C4-2B (cell line): ENCODE measurements at regions not wholly inside any gene's neighbourhood (a gene's known extent, or its start where the extent isn't known, plus 50 kb on each side); places are given as distances from the start of the nearest gene placed in this dataset.

ENCODE experiments used
- H3K27ac ChIP-seq: fragments of 450-650 bp; 2 replicates; pipeline ENCODE4 v1.5.1; 2017
- ZFX ChIP-seq: fragments of 450-650 bp; IDR thresholded peaks from 2 replicates; pipeline ENCODE4 v1.6.1; 2017
- TF ChIP-seq, protein P1 (sequence below): fragments of 450-650 bp; conservative IDR thresholded peaks from 2 replicates; pipeline ENCODE4 v1.5.1; 2017; ENCODE audit warnings: mild to moderate bottlenecking

- H3K27ac ChIP-seq = no peak overlapping the region
- TF ChIP-seq, protein P1, sequence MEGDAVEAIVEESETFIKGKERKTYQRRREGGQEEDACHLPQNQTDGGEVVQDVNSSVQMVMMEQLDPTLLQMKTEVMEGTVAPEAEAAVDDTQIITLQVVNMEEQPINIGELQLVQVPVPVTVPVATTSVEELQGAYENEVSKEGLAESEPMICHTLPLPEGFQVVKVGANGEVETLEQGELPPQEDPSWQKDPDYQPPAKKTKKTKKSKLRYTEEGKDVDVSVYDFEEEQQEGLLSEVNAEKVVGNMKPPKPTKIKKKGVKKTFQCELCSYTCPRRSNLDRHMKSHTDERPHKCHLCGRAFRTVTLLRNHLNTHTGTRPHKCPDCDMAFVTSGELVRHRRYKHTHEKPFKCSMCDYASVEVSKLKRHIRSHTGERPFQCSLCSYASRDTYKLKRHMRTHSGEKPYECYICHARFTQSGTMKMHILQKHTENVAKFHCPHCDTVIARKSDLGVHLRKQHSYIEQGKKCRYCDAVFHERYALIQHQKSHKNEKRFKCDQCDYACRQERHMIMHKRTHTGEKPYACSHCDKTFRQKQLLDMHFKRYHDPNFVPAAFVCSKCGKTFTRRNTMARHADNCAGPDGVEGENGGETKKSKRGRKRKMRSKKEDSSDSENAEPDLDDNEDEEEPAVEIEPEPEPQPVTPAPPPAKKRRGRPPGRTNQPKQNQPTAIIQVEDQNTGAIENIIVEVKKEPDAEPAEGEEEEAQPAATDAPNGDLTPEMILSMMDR = no peak
- no peak for TF ChIP-seq ZFX
Measured at GRCh38 chr1:30476476-30476875, 246.9 kb downstream of the MATN1 start.

DNA sequence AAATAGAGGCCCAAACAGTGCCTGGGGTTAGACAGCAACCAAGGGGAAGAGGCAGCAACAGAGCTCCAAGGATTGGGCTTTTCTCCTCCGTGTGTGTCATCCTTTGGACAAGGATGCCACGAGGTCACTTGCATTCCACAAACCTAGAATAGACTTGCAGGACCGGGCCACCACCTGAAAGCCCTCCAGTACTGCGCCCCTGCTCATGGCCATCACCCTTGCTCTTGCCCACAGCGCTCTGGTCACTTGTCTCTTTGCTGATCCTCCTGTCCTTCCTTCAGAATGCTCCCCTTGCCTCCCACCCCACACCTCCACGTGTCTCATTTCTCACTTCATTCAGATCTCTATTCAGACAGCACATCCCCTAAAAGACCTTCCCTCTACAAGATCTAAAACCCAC is 247.4 kb downstream of the MATN1 start:
- TF ChIP-seq ZFX = no peak
- TF ChIP-seq, protein P1 = no peak
- H3K27ac ChIP-seq = no peak overlapping the region

DNA sequence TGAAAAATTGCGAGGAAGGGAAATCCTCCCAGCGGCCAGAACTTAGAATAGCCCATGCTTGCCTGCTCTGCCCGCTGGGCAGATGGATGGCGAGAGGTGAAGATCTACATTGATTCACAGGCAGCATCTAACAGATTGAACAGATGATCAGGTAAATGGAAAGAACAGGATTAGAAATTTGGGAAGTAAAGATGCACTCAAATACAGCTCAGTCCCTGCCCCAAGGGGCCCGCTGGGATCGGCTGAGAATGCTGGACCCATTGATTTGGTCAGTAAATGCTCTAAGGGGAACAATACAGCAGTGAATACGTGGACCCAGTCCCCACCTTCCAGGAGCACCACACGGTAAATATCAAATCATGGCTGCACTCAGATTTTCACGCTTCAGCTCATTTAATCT is 248.2 kb downstream of the MATN1 start:
- H3K27ac ChIP-seq = no peak overlapping the region
- TF ChIP-seq, protein P1 = no peak
- TF ChIP-seq ZFX = no peak

DNA sequence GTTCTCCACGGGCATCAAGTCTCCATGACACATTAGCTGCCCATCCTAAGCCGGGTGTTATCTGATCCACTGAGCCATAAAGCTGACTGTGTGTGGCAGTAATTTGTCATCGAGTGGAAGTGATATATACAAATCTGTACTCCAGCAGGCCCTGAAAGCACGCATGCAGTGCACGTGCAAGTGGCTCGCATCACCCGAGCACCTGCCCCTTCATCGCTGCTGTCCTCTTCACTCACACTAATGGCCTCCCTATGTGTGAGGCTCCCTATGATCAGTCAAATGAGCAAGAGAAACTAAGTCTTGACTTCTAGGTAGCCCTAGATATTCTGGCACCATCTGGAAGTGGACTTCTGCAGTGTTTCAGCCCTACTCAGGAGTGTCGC is 248.6 kb downstream of the MATN1 start:
- TF ChIP-seq, protein P1 = no peak
- TF ChIP-seq ZFX = no peak
- no peak overlapping the region for H3K27ac ChIP-seq

GRCh38 chr1:30473922-30474817 is 249.2 kb downstream of the MATN1 start:
- H3K27ac ChIP-seq = no peak overlapping the region
- no peak for TF ChIP-seq ZFX
- TF ChIP-seq, protein P1 = no peak

DNA sequence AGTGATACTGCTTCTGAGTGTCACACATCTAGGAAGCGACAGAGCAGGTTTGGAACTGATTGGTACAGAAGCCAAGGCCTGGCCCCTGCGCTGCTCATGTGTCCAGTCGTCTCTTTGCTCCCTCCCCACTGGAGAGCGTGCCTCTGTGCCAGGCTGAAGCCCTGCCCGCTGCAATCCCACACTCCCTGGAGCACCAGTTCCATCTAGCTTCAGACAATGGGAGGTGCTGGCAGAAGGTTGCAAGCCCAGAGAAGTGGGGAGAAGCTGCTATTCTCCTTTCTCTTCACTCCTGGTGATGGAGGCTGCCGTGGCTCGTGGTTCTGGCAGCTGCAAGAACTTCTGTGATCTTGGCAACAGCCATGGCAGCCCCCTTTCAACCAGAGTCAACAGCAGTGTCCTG is 250.9 kb downstream of the MATN1 start:
- TF ChIP-seq ZFX = no peak
- TF ChIP-seq, protein P1 = no peak
- H3K27ac ChIP-seq = no peak overlapping the region

DNA sequence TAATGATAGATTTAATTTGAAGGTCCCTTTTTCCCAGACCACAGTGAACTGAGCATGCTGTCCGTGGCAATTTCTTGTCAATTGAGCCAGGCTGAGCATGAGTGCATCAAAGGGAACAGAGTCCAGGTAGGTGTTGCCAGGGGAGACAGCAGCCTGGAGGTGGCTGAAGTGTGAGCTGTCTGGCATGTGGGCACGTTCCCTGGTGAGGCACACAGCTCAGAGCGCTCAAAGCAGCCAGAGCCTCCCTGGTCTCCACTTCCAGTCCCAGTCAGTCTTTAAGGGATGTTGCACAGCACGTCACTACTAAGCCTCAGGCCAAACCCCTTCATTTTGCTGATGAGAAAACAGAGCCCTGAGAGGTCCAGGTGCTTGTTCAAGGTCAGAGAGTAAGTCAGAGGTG is 251.4 kb downstream of the MATN1 start:
- no peak overlapping the region for H3K27ac ChIP-seq
- TF ChIP-seq, protein P1 = no peak
- TF ChIP-seq ZFX = no peak
